Trophoblast cell (in vitro differentiated cells and primary cell): ENCODE measurements at regions not wholly inside any gene's neighbourhood (a gene's known extent, or its start where the extent isn't known, plus 50 kb on each side); places are given as distances from the start of the nearest gene placed in this dataset.

Experiments used
- DNase-seq, 2 donors: peaks; one replicate each; pipeline ENCODE4 v3.0.0-alpha.2; 2016
- H2AFZ ChIP-seq: 2 replicates; pipeline ENCODE4 v1.6.1; 2013; ENCODE audit warnings: low read length, moderate library complexity, mild to moderate bottlenecking; ENCODE audit not compliant: insufficient read depth, poor library complexity
- H2AK5ac ChIP-seq: 2 replicates; pipeline ENCODE4 v1.6.1; 2013; ENCODE audit warnings: mild to moderate bottlenecking, low read length
- H2BK120ac ChIP-seq: 2 replicates; pipeline ENCODE4 v1.6.1; 2013; ENCODE audit warnings: low read length, mild to moderate bottlenecking, moderate library complexity; ENCODE audit not compliant: insufficient read depth, poor library complexity
- H2BK12ac ChIP-seq: 2 replicates; pipeline ENCODE4 v1.6.1; 2013; ENCODE audit warnings: mild to moderate bottlenecking, low read length, moderate library complexity
- H2BK5ac ChIP-seq: 2 replicates; pipeline ENCODE4 v1.6.1; 2013; ENCODE audit warnings: low read length, low read depth, moderate library complexity, mild to moderate bottlenecking; ENCODE audit not compliant: poor library complexity
- H3K14ac ChIP-seq: 2 replicates; pipeline ENCODE4 v1.6.1; 2013; ENCODE audit warnings: mild to moderate bottlenecking, low read length
- H3K18ac ChIP-seq: 2 replicates; pipeline ENCODE4 v1.6.1; 2013; ENCODE audit warnings: mild to moderate bottlenecking, low read length
- H3K23ac ChIP-seq: 2 replicates; pipeline ENCODE4 v1.6.1; 2013; ENCODE audit warnings: low read length
- H3K27ac ChIP-seq: 2 replicates; pipeline ENCODE4 v1.5.1; 2013; ENCODE audit warnings: low read depth, mild to moderate bottlenecking, inconsistent platforms, low read length, moderate library complexity
- H3K27me3 ChIP-seq: 2 replicates; pipeline ENCODE4 v1.6.1; 2013; ENCODE audit warnings: inconsistent platforms, mild to moderate bottlenecking, low read length, moderate library complexity; ENCODE audit not compliant: insufficient read depth
- H3K36me3 ChIP-seq, 2 experiments: 1 replicate in 1 of 2; 2 replicates in 1 of 2; pipeline ENCODE4 v1.6.1; 2013; ENCODE audit warnings: low read length in 2 of 2, mild to moderate bottlenecking in 2 of 2, moderate library complexity in 1 of 2; ENCODE audit not compliant: insufficient read depth in 2 of 2, control insufficient read depth in 1 of 2
- H3K4ac ChIP-seq: 2 replicates; pipeline ENCODE4 v1.6.1; 2013; ENCODE audit warnings: low read depth, mild to moderate bottlenecking, low read length, moderate library complexity
- H3K4me1 ChIP-seq, 2 experiments: 1 replicate in 1 of 2; 2 replicates in 1 of 2; pipeline ENCODE4 v1.6.1; 2013; ENCODE audit warnings: low read length in 2 of 2, mild to moderate bottlenecking in 2 of 2, moderate library complexity in 1 of 2; ENCODE audit not compliant: insufficient read depth in 2 of 2, control insufficient read depth in 1 of 2
- H3K4me2 ChIP-seq: 2 replicates; pipeline ENCODE4 v1.6.1; 2013; ENCODE audit warnings: inconsistent platforms, mild to moderate bottlenecking, low read length, moderate library complexity
- H3K4me3 ChIP-seq: 2 replicates; pipeline ENCODE4 v1.5.1; 2013; ENCODE audit warnings: mild to moderate bottlenecking, low read depth, low read length, inconsistent platforms
- H3K79me1 ChIP-seq: one replicate; pipeline ENCODE4 v1.6.1; 2013; ENCODE audit warnings: low read length
- H3K79me2 ChIP-seq: 2 replicates; pipeline ENCODE4 v1.6.1; 2013; ENCODE audit warnings: low read length, mild to moderate bottlenecking; ENCODE audit not compliant: control insufficient read depth, insufficient read depth, poor library complexity
- H3K9ac ChIP-seq: 2 replicates; pipeline ENCODE4 v1.6.1; 2013; ENCODE audit warnings: mild to moderate bottlenecking, low read length
- H3K9me3 ChIP-seq: 2 replicates; pipeline ENCODE4 v1.6.1; 2013; ENCODE audit warnings: low read depth, mild to moderate bottlenecking, control low read depth, inconsistent platforms, low read length; ENCODE audit not compliant: insufficient read depth
- H4K12ac ChIP-seq: 2 replicates; pipeline ENCODE4 v1.6.1; 2013; ENCODE audit warnings: low read depth, mild to moderate bottlenecking, low read length, moderate library complexity
- H4K8ac ChIP-seq: 2 replicates; pipeline ENCODE4 v1.6.1; 2013; ENCODE audit warnings: low read depth, mild to moderate bottlenecking, low read length, moderate library complexity
- H4K91ac ChIP-seq: one replicate; pipeline ENCODE4 v1.6.1; 2013; ENCODE audit warnings: low read depth, mild to moderate bottlenecking, low read length, moderate library complexity
- WGBS: extraction: QIAGEN DNeasy Blood & Tissue Kit; methylation state at CpG from one replicate; pipeline ENCODE4 v1.1.7; 2013; ENCODE audit warnings: missing lambda C conversion rate; ENCODE audit not compliant: insufficient read length, insufficient coverage; ENCODE audit errors: extremely low coverage; 5-methylcytosine and 5-hydroxymethylcytosine counted together

GRCh38 chr18:6624271-6624660, 105.2 kb upstream of the ARHGAP28 start:
- no peak overlapping the region for H2BK120ac ChIP-seq
- no peak overlapping the region for H3K9ac ChIP-seq
- no peaks in the 10 kb centered on the region for H3K36me3 ChIP-seq
- H3K23ac ChIP-seq, result no peak overlapping the region
- no peaks in the 10 kb centered on the region for H3K79me1 ChIP-seq
- no peak overlapping the region for H4K12ac ChIP-seq
- H3K18ac ChIP-seq, result no peak overlapping the region
- H3K4ac ChIP-seq, result no peak overlapping the region
- WGBS, result no CpG with 5 or more reads among the region's 5 CpGs
- H3K27ac ChIP-seq, result no peak overlapping the region
- H2BK5ac ChIP-seq, result no peak overlapping the region
- no peak overlapping the region for H3K4me2 ChIP-seq
- H3K4me1 ChIP-seq, result peaks cover 0 to 3% of the 10 kb centered on the region in 2 experiments
- peak; percentile 7 to 50 for DNase-seq
- H3K79me2 ChIP-seq, result no peaks in the 10 kb centered on the region
- no peak overlapping the region for H4K91ac ChIP-seq
- no peak overlapping the region for H3K14ac ChIP-seq
- no peak overlapping the region for H3K4me3 ChIP-seq
- H4K8ac ChIP-seq, result no peak overlapping the region
- no peak overlapping the region for H2BK12ac ChIP-seq
- no peak overlapping the region for H2AFZ ChIP-seq
- no peaks in the 10 kb centered on the region for H3K9me3 ChIP-seq
- no peaks in the 10 kb centered on the region for H3K27me3 ChIP-seq
- peak overlapping the region; percentile 9 for H2AK5ac ChIP-seq

- Histone ChIP-seq H2BK5ac (no peak overlapping the region), H3K23ac (no peak overlapping the region), H3K9me3 (no peaks in the 10 kb centered on the region), H3K27me3 (no peaks in the 10 kb centered on the region), H3K9ac (no peak overlapping the region), H2BK12ac (no peak overlapping the region), H3K4ac (no peak overlapping the region), H3K14ac (no peak overlapping the region), H2AFZ (no peak overlapping the region), H3K4me3 (no peak overlapping the region), H4K8ac (no peak overlapping the region), H3K79me2 (no peaks in the 10 kb centered on the region), H3K4me2 (no peak overlapping the region), H3K36me3 (no peaks in the 10 kb centered on the region), H3K4me1 (peaks cover 0 to 3% of the 10 kb centered on the region in 2 experiments), H3K27ac (no peak overlapping the region), H3K79me1 (no peaks in the 10 kb centered on the region), H4K91ac (no peak overlapping the region), H2AK5ac (no peak overlapping the region), H3K18ac (no peak overlapping the region), H4K12ac (no peak overlapping the region), H2BK120ac (no peak overlapping the region)
- DNase-seq, result no peak
- no CpG with 5 or more reads among the region's 5 CpGs for WGBS
Measured at GRCh38 chr18:6624661-6625311, 104.7 kb upstream of the ARHGAP28 start.

GRCh38 chr18:6625481-6625880, 104.0 kb upstream of the ARHGAP28 start:
- H4K8ac ChIP-seq, result no peak overlapping the region
- WGBS, result no CpG with 5 or more reads among the region's 3 CpGs

GRCh38 chr18:6626457-6626856, 103.1 kb upstream of the ARHGAP28 start:
- no CpG with 5 or more reads among the region's 5 CpGs for WGBS
- H3K9me3 ChIP-seq, result no peaks in the 10 kb centered on the region

More at GRCh38 chr18:6625481-6625880, 104.0 kb upstream of the ARHGAP28 start:
- no peak overlapping the region for H3K4ac ChIP-seq
- no peak overlapping the region for H2AFZ ChIP-seq
- no peak overlapping the region for H2BK5ac ChIP-seq
- no peaks in the 10 kb centered on the region for H3K79me2 ChIP-seq
- H3K36me3 ChIP-seq, result no peaks in the 10 kb centered on the region
- no peak overlapping the region for H4K91ac ChIP-seq
- H2BK12ac ChIP-seq, result no peak overlapping the region
- peaks cover 0 to 3% of the 10 kb centered on the region in 2 experiments for H3K4me1 ChIP-seq
- H3K18ac ChIP-seq, result no peak overlapping the region
- H3K4me2 ChIP-seq, result no peak overlapping the region
- no peak overlapping the region for H3K14ac ChIP-seq
- no peak overlapping the region for H2AK5ac ChIP-seq
- no peaks in the 10 kb centered on the region for H3K9me3 ChIP-seq
- H3K79me1 ChIP-seq, result no peaks in the 10 kb centered on the region
- no peak overlapping the region for H3K9ac ChIP-seq
- no peak overlapping the region for H4K12ac ChIP-seq
- no peak overlapping the region for H3K27ac ChIP-seq
- no peak overlapping the region for H3K23ac ChIP-seq
- H3K4me3 ChIP-seq, result no peak overlapping the region
- DNase-seq, result no peak
- no peak overlapping the region for H2BK120ac ChIP-seq
- no peaks in the 10 kb centered on the region for H3K27me3 ChIP-seq

More at GRCh38 chr18:6626457-6626856, 103.1 kb upstream of the ARHGAP28 start:
- Histone ChIP-seq H3K4me2 (no peak overlapping the region), H4K8ac (no peak overlapping the region), H2BK12ac (no peak overlapping the region), H2BK120ac (no peak overlapping the region), H3K4me1 (peaks cover 0 to 3% of the 10 kb centered on the region in 2 experiments), H3K27me3 (no peaks in the 10 kb centered on the region), H4K91ac (no peak overlapping the region), H3K79me1 (no peaks in the 10 kb centered on the region), H2BK5ac (no peak overlapping the region), H3K9ac (no peak overlapping the region), H3K23ac (no peak overlapping the region), H3K4me3 (no peak overlapping the region), H3K27ac (no peak overlapping the region), H4K12ac (no peak overlapping the region), H3K14ac (no peak overlapping the region), H3K36me3 (no peaks in the 10 kb centered on the region), H3K18ac (no peak overlapping the region), H2AFZ (no peak overlapping the region), H3K4ac (no peak overlapping the region), H2AK5ac (no peak overlapping the region), H3K79me2 (no peaks in the 10 kb centered on the region)
- DNase-seq, result no peak
